CD4-positive, alpha-beta T cell treated with Interleukin-15 for 1 hour (primary cell): ENCODE measurements at regions not wholly inside any gene's neighbourhood (a gene's known extent, or its start where the extent isn't known, plus 50 kb on each side); places are given as distances from the start of the nearest gene placed in this dataset.

ENCODE experiments used
- DNase-seq: peaks from one replicate; pipeline ENCODE4 v3.0.0-alpha.2; 2020

DNA sequence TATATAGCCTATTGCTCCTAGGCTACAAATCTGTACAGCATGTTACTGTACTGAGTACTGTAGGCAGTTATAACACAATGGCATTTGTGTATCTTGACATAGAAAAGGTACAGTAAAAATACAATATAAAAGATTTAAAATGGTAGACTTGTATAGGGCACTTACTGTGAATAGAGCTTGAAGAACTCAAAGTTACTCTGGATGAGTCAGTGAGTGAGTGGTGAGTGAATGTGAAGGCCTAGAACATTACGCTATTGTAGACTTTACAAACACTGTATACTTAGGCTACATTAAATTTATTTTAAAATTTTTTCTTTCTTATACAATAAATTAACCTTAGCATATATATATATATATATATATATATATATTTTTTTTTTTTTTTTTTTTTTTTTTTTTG is 140.0 kb upstream of the UBE2E1 start:
- no peak for DNase-seq

DNA sequence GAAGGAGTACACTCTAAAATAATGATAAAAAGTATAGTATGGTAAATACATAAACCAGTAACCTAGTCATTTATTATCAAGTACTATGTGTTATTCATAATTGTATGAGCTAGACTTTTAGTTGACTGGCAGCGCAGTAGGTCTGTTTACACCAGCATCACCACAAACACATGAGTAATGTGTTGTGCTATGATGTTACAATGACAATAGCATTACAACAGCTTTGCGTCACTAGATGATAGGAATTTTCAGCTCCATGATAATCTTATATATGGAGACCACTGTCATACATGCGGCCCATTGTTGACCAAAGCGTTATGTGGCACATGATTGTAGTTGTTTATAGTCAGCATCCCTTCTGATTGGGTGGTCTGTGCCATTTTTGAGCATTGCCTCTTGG is 138.9 kb upstream of the UBE2E1 start:
- no peak for DNase-seq

DNA sequence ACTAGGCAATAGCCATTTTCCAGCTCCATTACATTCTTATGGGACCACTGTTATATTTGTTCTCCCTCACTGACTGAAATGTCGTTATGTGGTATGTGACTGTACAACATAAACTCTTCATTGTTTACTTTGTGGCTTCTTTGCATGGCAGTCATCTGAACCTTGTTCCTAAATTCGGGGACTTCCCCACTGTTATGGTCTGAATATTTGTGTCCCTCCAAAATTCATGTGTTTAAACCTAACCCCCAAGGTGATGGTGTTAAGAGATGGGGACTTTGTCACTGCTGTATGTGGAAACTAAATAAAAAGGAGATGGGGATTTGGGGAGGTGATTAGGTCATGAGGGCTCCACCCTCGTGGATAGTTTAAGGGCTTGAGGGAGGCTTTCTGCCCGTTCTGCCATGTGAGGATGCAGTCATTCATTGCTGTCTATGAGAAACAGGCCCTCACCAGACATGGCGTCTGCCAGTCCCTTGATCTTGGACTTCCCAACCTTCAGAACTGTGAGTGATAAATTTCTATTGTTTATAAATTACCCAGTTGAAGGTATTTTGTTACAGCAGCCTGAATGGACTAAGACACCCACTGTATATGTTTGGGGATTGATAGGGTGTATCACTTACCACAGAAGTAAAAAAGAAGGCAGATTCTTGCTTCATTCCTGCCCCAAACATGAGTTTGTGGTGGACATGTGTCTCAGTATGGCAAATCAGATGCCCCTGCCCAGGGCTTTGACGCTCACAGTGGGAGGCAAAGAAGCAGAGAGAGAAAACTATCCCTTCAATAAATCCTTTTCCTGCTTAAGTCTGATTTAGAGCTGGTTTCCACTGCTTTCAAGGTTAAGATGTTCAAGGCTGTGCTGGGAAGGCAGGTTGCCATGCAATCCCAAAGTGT is 138.0 kb upstream of the UBE2E1 start:
- no peak for DNase-seq

DNA sequence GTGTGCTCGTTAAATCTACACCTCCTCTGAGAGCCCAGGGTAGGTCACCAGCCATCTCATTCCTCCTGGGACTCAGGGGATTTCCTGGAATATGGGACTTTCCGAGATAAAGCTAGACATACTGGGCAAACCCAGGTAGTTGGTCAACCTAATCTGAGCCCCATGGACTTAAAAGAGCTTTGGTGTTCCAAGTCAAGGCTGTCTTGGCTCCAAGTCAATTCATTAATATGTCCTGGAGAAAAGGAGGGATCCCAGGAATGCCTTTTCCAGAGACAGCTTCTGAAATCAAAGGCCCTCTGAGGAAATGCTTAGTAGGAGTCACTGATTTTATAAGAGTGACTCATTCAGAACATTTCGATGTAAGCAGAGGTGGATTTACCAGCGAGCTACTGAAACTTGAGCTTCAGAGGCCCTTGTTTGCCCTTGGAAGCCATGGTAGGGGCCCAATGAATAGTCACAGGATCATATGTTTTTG is 137.3 kb upstream of the UBE2E1 start:
- DNase-seq, result no peak

DNA sequence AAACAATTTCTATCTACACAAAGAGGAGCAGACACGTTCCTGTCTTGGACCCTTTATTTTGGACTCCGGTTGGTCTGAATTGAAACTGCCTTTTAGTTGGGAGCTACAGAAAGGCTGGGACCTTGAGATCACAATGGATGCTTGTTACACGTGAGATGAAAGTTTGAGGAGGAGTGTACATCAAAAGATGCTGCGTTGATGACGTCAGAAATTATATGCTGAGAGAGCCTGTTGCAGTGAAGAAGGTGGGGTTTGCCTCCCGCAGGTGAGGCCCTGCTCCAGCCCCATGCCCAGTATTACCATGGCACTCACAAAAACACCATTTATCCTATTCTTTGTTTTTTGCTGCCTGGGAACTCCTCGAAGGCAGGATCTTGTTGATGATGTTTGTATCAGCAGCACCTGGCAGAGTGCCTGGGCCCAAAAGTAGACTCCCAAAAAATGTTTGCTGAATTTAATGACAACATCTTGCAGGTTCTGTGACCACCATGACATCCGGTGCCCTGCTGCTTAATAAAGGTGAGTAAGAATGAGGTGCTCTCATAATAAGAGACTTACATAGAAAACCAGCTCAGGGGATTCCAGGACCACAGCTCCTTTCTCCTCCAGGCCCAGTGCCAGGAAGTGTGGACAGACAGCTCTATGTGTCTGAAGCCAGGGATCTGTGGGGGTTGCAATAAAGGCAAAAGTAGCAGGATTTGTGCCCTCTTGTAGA is 136.1 kb upstream of the UBE2E1 start:
- no peak for DNase-seq

DNA sequence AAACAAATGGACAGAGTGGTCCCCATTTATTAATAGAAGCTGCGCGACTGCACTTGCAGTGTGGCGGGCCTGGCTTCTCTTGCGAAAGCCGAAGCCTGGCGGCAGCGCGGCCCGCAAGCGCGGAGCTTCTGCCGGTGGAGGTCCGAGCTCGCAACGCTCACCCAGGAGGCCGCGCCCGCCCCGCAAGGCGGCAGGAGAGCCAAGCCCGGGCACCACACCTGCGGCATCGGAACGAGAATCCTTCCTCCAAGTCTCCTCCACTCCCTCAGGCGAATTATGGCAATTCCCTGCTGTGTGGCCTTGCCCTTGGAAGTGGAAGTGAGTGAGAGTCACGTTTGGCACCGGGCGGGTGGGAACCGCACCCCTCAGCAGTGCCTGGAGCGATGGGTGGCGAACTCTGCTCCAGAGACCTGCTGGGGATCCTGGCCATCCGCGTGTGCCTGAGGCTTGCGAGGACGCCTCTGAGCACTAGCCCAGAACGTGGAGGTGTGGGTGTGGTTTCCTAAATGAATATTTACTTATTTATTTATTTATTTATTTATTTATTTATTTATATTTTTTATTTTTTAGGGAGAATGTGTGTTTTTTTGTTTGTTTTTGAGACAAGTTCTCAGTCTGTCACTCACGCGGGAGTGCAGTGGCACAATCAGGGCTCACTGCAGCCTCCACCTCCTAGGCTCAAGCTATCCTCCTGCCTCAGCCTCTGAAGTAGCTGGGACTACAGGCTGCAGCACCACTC is 133.7 kb upstream of the UBE2E1 start:
- no peak for DNase-seq

DNA sequence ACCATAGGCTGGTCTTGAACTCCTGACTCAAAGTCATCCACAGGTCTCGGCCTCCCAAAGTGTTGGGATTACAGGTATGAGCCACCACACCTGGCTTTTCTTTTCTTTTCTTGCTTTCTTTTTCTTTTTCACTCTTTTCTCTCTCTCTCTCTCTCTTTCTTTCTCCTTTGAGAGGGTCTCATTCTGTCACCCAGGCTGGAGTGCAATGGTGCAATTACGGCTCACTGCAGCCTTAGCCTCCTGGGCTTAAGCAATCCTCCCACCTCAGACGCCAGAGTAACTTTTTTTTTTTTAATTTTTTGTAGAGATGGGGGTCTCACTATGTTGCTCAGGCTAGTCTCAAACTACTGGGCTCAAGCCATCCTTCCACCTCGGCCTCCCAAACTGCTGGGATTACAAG is 133.1 kb upstream of the UBE2E1 start:
- DNase-seq, result no peak

DNA sequence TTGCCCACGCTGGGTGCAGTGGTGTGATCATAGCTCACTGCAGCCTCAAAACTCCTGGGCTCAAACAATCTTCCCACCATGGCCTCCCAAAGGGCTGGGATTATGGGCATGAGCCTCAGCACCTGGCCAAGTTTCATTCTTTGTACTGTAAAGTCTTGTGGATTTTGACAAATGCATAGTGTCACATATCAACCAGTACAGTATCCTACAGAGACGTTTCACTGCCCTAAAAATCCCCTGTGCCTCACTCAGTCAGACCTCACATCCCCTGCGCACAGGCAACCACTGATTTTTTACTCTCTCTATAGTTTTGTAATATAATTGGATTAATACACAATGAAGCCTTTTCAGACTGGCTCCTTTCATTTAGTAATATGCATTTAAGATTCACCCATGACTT is 130.7 kb upstream of the UBE2E1 start:
- DNase-seq, result no peak

DNA sequence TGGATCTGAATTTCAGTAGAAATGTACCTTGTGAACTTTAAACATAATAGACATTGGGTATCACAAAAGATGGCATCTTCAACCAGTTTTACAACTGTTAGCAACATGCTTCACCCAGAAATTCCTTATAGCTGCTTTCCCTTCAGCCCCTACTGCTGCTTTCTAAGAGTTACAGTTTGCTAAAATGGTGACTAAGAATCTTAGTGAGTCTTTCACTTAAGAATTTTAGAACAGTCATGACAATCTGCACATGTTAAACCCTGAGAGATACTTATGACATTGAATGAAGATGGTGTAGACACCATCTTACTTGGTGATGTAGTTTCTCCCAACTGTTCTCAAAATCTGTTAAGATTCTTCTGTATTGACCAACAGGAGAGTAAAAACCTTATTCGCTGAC is 129.7 kb upstream of the UBE2E1 start:
- no peak for DNase-seq

DNA sequence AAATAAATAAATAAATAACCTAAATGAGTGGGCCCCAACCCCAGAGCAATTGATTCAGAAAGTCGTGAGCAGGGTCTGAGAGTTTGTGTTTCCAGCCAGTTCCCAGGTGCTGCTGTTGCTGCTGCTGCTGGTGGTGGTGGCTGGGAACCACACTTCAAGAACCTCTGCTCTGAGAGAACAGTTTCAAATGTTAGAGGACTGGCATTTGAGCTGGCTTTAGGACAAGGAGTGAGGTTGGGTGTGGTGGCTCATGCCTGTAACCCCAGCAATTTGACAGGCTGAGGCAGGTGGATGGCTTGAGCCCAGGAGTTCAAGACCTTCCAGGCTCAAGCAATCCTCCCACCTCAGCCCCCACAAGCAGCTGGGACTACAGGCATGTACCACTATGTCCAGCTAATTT is 123.1 kb upstream of the UBE2E1 start:
- DNase-seq, result no peak

DNA sequence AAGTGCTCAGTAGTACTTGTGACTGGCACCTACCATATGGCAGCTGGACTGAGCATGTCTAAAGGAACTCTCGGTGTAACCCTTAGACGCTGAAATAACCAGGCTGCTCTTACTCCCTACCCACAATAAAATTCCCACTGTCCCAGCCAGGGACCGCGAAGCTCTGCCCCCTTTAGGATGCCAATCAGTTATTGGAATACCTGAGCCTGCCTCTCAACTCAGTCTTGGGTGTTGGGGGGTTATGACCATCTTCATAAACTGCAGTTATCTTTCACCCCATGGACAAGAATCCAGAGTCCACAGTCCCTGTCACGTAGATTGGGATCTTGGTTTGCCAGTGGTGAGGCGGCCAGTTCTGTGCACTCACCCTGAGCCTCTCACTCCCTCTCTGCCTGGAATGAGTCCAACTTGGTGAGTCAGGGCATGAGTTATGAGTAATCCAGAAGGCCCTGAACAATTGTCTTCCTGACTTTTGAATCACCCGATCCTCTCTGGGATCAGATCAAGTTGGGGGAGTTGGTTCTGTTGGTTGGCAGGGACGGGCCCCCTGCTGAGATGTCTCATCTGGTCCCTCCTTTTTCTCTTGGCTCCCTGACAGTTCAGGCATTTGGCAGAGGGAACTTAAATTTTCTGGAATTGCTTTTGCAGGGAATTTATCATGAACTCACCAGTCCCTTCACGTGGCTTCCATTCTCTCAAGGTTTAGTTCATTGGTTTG is 120.1 kb upstream of the UBE2E1 start:
- peak; percentile 22 for DNase-seq

DNA sequence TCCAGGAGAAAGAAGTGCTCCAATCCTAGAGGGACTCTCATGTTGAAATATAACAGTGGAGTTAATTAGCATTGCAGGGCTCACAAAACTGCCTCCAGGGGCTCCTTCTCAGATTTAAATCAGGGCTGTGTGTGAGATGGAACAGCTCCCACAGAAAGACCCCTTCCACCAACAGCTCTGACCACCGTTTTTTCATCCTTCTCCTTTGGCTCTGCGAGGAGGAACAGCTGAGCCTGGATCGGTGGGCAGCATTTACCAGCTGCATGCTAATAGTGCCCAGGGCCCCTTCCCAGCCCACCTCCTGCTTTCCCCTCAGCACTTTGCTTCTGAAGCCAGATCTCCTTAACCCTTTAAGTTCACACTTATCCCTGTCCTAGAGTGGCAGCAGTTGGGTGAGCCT is 119.2 kb upstream of the UBE2E1 start:
- no peak for DNase-seq

DNA sequence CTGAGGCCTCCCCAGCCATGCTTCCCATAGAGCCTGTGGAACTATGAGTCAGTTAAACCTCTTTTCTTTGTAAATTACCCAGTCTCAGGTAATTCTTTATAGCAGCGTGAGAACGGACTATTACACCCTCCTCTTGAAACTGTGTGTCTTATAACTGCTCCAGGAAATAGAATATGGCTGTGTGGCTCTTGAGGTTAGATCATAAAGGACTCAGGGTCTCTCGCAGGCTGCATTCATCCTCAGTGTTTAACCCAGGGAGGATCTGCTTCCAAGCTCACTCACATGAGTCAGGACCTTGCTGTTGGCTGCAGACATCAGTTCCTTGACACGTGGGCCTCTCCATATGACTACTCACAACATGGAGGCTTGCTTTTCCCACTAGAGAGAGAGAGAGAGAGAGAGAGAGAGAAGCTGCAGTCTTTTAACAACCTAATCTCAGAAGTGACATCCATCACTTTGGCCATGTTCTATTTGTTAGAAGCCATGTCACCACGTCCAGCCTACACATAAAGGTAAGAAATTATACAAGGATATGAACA is 114.3 kb upstream of the UBE2E1 start:
- DNase-seq, result no peak

DNA sequence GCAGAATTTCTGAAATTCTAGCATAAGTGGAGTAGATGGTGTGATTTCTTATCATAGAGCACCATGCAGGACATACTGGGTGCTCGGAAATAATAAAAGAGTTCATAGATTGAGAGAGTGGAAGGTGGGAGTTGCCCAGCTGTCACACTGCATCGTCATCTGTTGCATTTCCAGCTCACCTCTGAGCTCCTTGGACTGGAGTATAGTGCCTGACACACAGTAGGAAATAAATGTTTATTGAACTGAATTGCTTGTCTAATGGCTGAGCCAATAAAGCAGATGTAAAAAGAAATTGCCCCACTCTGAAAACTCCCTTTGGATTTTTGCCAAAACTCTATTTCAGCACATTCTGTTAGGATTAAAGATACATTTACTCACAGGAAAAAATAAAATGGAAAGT is 108.9 kb upstream of the UBE2E1 start:
- DNase-seq, result no peak

DNA sequence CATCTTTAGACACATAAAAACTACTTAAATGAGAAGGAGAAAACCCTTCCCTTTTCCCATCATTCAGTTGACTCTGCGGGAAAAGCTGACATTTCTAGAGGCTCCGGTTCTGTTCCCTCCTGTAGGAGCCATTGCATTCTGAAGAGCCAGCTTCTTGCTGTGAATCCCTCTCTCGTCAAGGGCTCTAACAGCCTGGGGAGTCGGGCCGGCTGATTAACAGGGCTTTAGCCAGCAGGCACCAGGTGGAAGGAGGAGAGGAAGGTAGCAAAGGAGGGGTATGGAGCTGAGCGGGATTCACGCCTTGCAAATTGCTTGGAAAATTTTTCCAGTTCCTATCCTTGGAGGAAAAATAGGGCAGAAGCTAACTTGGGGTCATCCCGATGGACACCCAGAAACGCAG is 108.3 kb upstream of the UBE2E1 start:
- DNase-seq, result no peak

DNA sequence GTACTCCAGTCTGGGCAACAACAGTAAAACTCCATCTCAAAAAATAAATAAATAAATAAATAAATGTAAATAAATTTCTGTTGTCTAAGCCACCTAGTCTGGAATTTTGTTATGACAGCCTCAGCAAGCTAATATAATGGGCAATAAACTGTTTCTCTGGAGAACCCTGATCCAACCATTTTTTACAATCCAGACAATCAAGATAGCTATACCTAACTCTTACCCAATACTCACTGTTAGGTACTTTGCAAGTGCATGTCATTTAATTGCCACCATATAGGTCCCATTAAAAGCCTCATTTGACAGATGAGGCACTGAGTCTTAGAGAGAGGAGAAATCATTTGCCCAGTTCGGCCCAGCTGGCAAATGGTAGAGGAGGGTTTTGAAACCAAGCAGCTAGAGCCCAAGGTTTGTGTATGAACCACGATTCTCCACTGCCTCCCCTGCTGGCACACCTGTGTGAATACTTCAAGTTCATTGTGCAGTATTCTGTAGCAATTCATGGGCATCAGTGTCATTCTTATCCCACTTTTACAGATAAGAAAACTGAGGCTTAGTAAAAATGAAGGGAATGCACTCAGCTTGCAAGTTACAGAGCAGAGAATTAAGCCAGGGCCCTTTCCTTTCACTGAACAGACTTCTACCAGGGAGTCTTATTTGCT is 107.0 kb upstream of the UBE2E1 start:
- DNase-seq, result no peak

DNA sequence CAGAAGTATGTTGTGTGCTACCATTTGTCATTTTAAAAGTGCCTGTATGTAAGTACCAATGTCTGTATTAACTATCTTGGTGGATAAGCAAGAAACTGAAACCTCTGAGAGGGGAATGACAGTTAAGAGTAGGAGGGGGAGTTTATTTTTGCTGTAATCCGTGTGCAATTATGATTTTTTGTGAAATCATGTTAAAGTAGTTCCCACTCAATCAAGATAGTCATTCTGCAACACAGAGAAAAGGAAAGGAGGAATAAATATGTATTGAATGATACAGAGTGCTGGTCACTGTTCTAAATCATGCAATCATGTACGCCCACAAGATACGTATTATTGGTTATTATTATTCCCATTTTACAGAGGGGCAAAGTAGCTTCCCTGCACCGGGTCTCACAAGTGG is 105.1 kb upstream of the UBE2E1 start:
- no peak for DNase-seq

DNA sequence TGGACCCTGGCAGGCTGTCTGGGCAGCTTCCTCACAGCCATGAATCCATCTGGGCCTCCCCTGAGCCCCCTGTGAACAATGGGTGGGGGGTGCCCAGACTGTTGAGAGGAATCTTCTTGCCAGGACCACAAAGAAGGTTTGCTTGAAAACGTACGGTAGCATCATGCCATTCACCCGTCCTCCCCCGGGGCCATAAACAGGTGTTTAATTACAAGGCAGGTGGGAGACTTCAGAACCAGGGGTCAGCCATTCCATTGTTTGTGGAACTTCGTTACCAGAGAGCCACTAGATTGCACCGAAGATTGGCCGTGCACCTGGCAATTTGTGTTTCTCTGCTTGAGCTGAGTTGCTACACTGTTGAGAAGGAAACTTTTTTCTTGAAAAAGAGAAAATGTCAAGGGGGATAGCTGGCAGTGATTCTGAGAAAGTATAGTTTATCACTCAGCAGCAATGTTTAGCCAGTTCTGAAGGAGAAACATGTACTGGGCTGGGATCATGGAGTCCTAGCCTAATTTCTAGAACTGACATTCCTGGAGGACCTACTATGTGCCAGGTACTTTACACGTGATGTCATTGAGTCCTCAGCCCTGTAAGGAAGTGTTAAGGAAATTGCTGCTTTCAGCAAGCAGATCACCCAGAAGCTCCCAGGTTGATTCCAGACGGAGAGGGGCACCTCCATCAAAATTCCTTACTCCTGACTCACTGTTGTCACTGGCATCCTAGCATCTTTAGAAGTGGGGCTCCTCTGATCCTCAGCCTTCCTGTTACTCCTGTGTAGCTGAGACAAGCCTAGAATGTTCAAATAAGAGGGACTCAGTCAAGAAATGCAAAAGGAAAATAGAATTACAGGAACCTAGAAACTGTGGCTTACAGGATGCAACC is 103.8 kb upstream of the UBE2E1 start:
- no peak for DNase-seq

DNA sequence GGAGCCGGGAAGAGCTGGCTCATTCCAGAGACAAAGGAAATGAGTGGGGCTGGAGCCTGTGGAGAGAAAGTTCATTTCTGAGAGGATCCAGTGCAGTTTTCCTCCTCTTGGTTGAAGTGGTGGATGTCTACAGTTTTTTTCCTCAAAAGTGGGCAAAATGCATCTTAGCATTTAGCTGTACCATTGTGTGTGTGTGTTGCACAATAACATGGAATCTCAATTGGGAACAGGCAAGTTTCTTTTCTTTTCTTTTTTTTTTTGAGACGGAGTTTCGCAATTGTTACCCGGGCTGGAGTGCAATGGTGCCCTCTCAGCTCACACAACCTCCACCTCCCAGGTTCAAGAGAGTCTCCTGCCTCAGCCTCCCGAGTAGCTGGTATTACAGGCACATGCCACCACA is 101.5 kb upstream of the UBE2E1 start:
- no peak for DNase-seq

DNA sequence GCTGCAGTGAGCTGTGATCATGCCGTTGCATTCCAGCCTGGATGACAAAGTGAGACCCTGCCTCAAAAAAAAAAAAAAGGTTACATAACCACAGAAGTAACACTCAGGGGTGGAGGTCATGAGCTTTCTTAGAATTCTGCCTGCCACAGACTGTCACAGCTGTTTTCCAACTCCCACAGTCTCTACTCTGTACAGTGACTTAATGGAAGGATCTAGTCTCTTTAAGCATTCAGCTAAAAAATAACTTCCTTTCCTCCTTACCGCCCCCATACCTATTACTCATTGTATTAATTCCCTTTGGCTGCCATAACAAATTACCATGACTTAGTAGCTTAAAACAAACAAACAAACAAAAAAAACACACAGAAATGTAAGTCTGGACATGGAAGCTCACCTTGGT is 99.6 kb upstream of the UBE2E1 start:
- no peak for DNase-seq

DNA sequence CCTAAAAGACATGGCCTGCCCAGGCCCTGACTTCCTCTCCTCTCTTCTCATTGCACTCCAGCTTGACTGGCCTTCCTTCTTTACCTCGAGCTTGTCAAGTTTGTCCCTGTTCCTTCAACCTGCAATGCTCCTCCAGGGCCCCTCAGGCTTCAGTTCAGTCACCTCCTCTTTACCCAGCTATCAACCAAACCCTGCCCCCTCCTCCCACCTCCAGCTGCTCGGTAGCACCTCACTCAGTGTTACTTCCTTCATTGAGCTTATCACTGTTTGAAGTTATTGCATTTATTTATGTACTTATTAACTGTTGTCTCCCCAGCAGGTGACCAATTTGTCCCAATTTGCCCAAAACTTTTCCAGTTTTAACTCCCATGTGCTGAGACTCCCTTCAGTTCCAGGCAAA is 95.8 kb upstream of the UBE2E1 start:
- no peak for DNase-seq
